SU-DHL-6 (cell line): ENCODE measurements at regions not wholly inside any gene's neighbourhood (a gene's known extent, or its start where the extent isn't known, plus 50 kb on each side); places are given as distances from the start of the nearest gene placed in this dataset.
"Not testable (repeated sequence)": the region's sequence is repeated elsewhere in the genome, so short reads cannot be mapped to it uniquely, and the experiment has no call there.

Source experiments
- H2AFZ ChIP-seq: fragments of 200-600 bp; sonication (generic); 2 replicates; pipeline ENCODE4 v1.6.1; 2014; ENCODE audit warnings: low read depth, mild to moderate bottlenecking, moderate library complexity, mixed read lengths, antibody characterized with exemption, low read length; ENCODE audit not compliant: severe bottlenecking
- H3F3A ChIP-seq: fragments of 200-600 bp; shearing (Covaris generic); 2 replicates; pipeline ENCODE4 v1.6.0; 2016; ENCODE audit warnings: antibody characterized with exemption, mild to moderate bottlenecking; ENCODE audit not compliant: insufficient read depth
- H3K27ac ChIP-seq: fragments of 200-600 bp; sonication (generic); 2 replicates; pipeline ENCODE4 v1.5.1; 2016; ENCODE audit warnings: low read depth, mild to moderate bottlenecking, low read length, moderate library complexity, mixed read lengths
- H3K27me3 ChIP-seq: fragments of 200-600 bp; sonication (generic), shearing (Covaris generic); 2 replicates; pipeline ENCODE4 v1.6.0; 2014; ENCODE audit warnings: mild to moderate bottlenecking, low read length
- H3K36me3 ChIP-seq: fragments of 200-600 bp; sonication (generic); 2 replicates; pipeline ENCODE4 v1.6.1; 2014; ENCODE audit warnings: mild to moderate bottlenecking, low read length, mixed read lengths
- H3K4me2 ChIP-seq: fragments of 300-600, 200-600 bp; shearing (Covaris generic), sonication (generic); 2 replicates; pipeline ENCODE4 v1.6.0; 2014; ENCODE audit warnings: low read length, low read depth, mild to moderate bottlenecking; ENCODE audit not compliant: poor library complexity, severe bottlenecking
- H3K4me3 ChIP-seq: fragments of 200-600 bp; sonication (generic); 2 replicates; pipeline ENCODE4 v1.5.1; 2014; ENCODE audit warnings: antibody characterized with exemption, low read length, mild to moderate bottlenecking, mixed read lengths; ENCODE audit not compliant: insufficient read depth, poor library complexity, severe bottlenecking
- H3K79me2 ChIP-seq: fragments of 200-600 bp; sonication (generic); 2 replicates; pipeline ENCODE4 v1.6.1; 2014; ENCODE audit warnings: mild to moderate bottlenecking, low read length, moderate library complexity; ENCODE audit not compliant: insufficient read depth
- H3K9ac ChIP-seq: fragments of 200-600 bp; sonication (generic); 2 replicates; pipeline ENCODE4 v1.7.0; 2014; ENCODE audit warnings: mild to moderate bottlenecking, low read length
- H3K9me2 ChIP-seq: fragments of 200-600 bp; sonication (generic); replicated peaks from 2 replicates; pipeline ENCODE4 v1.6.1; 2014; ENCODE audit warnings: low read length; ENCODE audit not compliant: insufficient read depth
- H3K9me3 ChIP-seq: fragments of 200-600 bp; sonication (generic); 2 replicates; pipeline ENCODE4 v1.6.1; 2014; ENCODE audit warnings: low read length, mixed read lengths; ENCODE audit not compliant: insufficient read depth
- H4K20me1 ChIP-seq: fragments of 200-600 bp; sonication (generic); 2 replicates; pipeline ENCODE4 v1.6.1; 2014; ENCODE audit warnings: low read depth, mild to moderate bottlenecking, antibody characterized with exemption, low read length, moderate library complexity, mixed read lengths
- EZH2phosphoT487 ChIP-seq: fragments of 200-600 bp; sonication (generic), shearing (Covaris generic); conservative IDR thresholded peaks from 2 replicates; pipeline ENCODE4 v1.6.1; 2018; ENCODE audit warnings: mild to moderate bottlenecking, antibody characterized with exemption, low read length, moderate library complexity, mixed read lengths
- TF ChIP-seq, protein P1 (sequence below): fragments of 200-600 bp; sonication (generic); IDR thresholded peaks from one replicate; pipeline ENCODE4 v1.5.1; 2017; ENCODE audit warnings: antibody characterized with exemption, mild to moderate bottlenecking, low read length, moderate library complexity; ENCODE audit not compliant: insufficient read depth, poor library complexity, severe bottlenecking

DNA sequence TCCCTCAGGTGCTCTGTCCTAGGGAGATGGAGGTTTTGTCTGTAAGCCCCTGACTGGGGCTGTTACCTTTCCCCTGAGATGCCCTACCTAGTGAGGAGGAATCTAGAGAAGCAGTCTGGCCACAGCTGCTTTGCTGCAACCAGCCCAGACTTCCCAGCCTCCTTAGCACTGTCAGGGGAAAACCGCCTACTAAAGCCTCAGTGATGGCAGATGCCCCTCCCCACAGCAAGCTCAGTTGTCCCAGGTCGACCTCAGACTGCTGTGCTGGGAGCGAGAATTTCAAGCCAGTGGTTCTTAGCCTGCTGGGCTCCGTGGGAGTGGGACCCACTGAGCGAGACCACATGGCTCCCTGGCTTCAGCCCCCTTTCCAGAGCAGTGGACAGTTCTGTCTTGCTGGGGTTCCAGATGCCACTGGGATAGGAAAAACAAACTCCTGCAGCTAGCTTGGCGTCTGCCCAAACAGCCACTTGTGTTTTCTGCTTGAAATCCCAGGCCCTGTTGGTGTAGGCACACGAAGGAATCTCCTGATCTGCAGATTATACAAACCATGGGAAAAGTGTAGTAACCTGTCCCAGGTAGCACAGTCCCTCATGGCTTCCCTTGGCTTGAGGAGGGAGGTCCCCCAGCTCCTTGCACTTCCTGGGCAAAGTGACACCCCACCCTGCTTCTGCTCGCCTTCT, 146.4 kb upstream of the PROKR2 start:
- H3K9ac ChIP-seq: no peak overlapping the region
- no peak overlapping the region for H3K27ac ChIP-seq
- H3K27me3 ChIP-seq: no peaks in the 10 kb centered on the region
- no peaks in the 10 kb centered on the region for H3K36me3 ChIP-seq
- no peak overlapping the region for H2AFZ ChIP-seq
- no peaks in the 10 kb centered on the region for H3F3A ChIP-seq
- no peak overlapping the region for H3K4me2 ChIP-seq
- no peaks in the 10 kb centered on the region for H3K9me2 ChIP-seq
- no peaks in the 10 kb centered on the region for H4K20me1 ChIP-seq
- peaks cover 10% of the 10 kb centered on the region; the same call in 1 of the 2 replicates for H3K9me3 ChIP-seq
- H3K79me2 ChIP-seq: no peaks in the 10 kb centered on the region
- no peak overlapping the region for H3K4me3 ChIP-seq
- TF ChIP-seq, protein P1, sequence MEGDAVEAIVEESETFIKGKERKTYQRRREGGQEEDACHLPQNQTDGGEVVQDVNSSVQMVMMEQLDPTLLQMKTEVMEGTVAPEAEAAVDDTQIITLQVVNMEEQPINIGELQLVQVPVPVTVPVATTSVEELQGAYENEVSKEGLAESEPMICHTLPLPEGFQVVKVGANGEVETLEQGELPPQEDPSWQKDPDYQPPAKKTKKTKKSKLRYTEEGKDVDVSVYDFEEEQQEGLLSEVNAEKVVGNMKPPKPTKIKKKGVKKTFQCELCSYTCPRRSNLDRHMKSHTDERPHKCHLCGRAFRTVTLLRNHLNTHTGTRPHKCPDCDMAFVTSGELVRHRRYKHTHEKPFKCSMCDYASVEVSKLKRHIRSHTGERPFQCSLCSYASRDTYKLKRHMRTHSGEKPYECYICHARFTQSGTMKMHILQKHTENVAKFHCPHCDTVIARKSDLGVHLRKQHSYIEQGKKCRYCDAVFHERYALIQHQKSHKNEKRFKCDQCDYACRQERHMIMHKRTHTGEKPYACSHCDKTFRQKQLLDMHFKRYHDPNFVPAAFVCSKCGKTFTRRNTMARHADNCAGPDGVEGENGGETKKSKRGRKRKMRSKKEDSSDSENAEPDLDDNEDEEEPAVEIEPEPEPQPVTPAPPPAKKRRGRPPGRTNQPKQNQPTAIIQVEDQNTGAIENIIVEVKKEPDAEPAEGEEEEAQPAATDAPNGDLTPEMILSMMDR: no peak
- TF ChIP-seq EZH2phosphoT487: no peak

DNA sequence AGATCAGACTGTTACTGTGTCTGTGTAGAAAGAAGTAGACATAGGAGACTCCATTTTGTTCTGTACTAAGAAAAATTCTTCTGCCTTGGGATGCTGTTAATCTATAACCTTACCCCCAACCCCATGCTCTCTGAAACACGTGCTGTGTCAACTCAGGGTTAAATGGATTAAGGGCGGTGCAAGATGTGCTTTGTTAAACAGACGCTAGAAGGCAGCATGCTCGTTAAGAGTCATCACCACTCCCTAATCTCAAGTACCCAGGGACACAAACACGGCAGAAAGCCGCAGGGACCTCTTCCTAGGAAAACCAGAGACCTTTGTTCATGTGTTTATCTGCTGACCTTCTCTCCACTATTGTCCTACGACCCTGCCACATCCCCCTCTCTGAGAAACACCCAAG, 137.0 kb upstream of the PROKR2 start:
- not testable (repeated sequence) for H3K9me3 ChIP-seq, H3K9ac ChIP-seq, H3F3A ChIP-seq, H3K9me2 ChIP-seq, H3K4me2 ChIP-seq, H4K20me1 ChIP-seq, H3K4me3 ChIP-seq, H3K36me3 ChIP-seq, H3K79me2 ChIP-seq, H2AFZ ChIP-seq, H3K27me3 ChIP-seq, H3K27ac ChIP-seq

DNA sequence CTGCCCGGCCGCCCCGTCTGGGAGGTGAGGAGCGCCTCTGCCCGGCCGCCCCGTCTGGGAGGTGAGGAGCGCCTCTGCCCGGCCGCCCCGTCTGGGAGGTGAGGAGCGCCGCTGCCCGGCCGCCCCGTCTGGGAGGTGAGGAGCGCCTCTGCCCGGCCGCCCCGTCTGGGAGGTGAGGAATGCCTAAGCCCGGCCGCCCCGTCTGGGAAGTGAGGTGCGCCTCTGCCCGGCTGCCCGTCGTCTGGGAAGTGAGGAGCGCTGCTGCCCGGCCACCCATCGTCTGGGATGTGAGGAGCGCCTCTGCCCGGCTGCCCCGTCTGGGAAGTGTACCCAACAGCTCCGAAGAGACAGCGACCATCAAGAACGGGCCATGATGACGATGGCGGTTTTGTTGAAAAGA, 136.6 kb upstream of the PROKR2 start:
- not testable (repeated sequence) for H3K4me3 ChIP-seq, H3K9me2 ChIP-seq, H3K9ac ChIP-seq, H3F3A ChIP-seq, H4K20me1 ChIP-seq, H3K79me2 ChIP-seq, H3K27me3 ChIP-seq, H3K9me3 ChIP-seq, H2AFZ ChIP-seq, H3K36me3 ChIP-seq, H3K27ac ChIP-seq, H3K4me2 ChIP-seq

DNA sequence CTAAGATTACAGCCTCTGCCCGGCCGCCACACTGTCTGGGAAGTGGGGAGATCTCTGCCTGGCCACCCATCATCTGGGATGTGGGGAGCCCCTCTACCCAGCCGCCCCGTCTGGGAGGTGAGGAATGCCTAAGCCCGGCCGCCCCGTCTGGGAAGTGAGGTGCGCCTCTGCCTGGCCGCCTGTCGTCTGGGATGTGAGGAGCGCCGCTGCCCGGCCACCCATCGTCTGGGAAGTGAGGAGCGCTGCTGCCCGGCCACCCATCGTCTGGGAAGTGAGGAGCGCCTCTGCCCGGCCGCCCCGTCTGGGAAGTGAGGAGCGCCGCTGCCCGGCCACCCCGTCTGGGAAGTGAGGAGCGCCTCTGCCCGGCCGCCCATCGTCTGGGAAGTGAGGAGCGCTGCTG, 135.9 kb upstream of the PROKR2 start:
- not testable (repeated sequence) for H3K9ac ChIP-seq, H3K4me3 ChIP-seq, H3F3A ChIP-seq, H3K4me2 ChIP-seq, H3K79me2 ChIP-seq, H3K9me3 ChIP-seq, H3K27me3 ChIP-seq, H3K27ac ChIP-seq, H4K20me1 ChIP-seq, H3K36me3 ChIP-seq, H2AFZ ChIP-seq, H3K9me2 ChIP-seq

DNA sequence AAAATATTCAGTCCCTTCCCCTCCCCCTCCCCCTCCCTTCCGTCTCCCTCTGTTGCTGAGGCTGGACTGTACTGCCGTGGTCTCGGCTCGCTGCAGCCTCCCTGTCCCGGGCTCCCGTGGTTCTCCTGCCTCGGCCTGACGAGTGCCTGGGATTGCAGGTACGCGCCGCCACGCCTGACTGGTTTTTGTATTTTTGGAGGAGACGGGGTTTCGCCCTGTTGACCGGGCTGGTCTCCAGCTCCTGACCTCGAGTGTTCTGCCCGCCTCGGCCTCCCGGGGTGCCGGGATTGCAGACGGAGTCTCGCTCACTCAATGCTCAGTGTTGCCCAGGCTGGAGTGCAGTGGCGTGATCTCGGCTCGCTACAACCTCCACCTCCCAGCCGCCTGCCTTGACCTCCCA, 135.5 kb upstream of the PROKR2 start:
- H3K27me3 ChIP-seq, H3K9ac ChIP-seq, H3K4me2 ChIP-seq, H3K9me3 ChIP-seq, H3K4me3 ChIP-seq, H3K79me2 ChIP-seq, H3K36me3 ChIP-seq, H3K27ac ChIP-seq, H3K9me2 ChIP-seq, H3F3A ChIP-seq, H2AFZ ChIP-seq, H4K20me1 ChIP-seq: not testable (repeated sequence)
